Lung (tissue), 11 donors: ENCODE measurements at regions not wholly inside any gene's neighbourhood (a gene's known extent, or its start where the extent isn't known, plus 50 kb on each side); places are given as distances from the start of the nearest gene placed in this dataset.

ENCODE experiments used
- ATAC-seq: fragments of 200-7000 bp; cut with Tn5 transposase; one replicate; pipeline ENCODE4 v1.9.1; 2020; ENCODE audit warnings: moderate number of reproducible peaks; ENCODE audit not compliant: insufficient read depth, low FRiP score
- DNase-seq, 3 donors: peaks; one replicate each; pipeline ENCODE4 v3.0.0-alpha.2; 2013 to 2017
- H3K27ac ChIP-seq, 2 donors: one replicate each; pipeline ENCODE4 v1.5.1; 2013; ENCODE audit warnings: mild to moderate bottlenecking in 2 of 2, moderate library complexity in 2 of 2, control low read depth in 1 of 2, inconsistent platforms in 1 of 2, low read depth in 1 of 2, low read length in 1 of 2
- H3K27me3 ChIP-seq, 3 donors: one replicate each; pipeline ENCODE4 v1.5.1; 2013; ENCODE audit warnings: low read length in 2 of 3; ENCODE audit not compliant: control insufficient read depth in 3 of 3, insufficient read depth in 3 of 3
- H3K36me3 ChIP-seq, 4 donors: one replicate each; pipeline ENCODE4 v1.5.1; 2013; ENCODE audit warnings: low read length in 4 of 4, mild to moderate bottlenecking in 1 of 4, moderate library complexity in 1 of 4; ENCODE audit not compliant: control insufficient read depth in 4 of 4, insufficient read depth in 4 of 4
- H3K4me1 ChIP-seq, 5 donors: one replicate each; pipeline ENCODE4 v1.5.1; 2013; ENCODE audit warnings: low read length in 5 of 5, mild to moderate bottlenecking in 2 of 5, moderate library complexity in 1 of 5; ENCODE audit not compliant: control insufficient read depth in 5 of 5, insufficient read depth in 5 of 5
- H3K4me3 ChIP-seq: one replicate; pipeline ENCODE4 v1.5.1; 2013; ENCODE audit warnings: mild to moderate bottlenecking, control low read depth, moderate library complexity
- H3K9ac ChIP-seq, 2 donors: one replicate each; pipeline ENCODE4 v1.5.1; 2013; ENCODE audit warnings: low read length in 2 of 2, control low read depth in 1 of 2; ENCODE audit not compliant: insufficient read depth in 1 of 2
- H3K9me3 ChIP-seq, 4 donors: one replicate each; pipeline ENCODE4 v1.5.1; 2013; ENCODE audit warnings: low read length in 3 of 4, mild to moderate bottlenecking in 1 of 4, moderate library complexity in 1 of 4; ENCODE audit not compliant: control insufficient read depth in 4 of 4, insufficient read depth in 3 of 4
- WGBS, 2 donors: extraction: QIAGEN DNeasy Blood & Tissue Kit; methylation state at CpG; one replicate each; pipeline ENCODE4 v1.1.7; 2013; 5-methylcytosine and 5-hydroxymethylcytosine counted together
- TF ChIP-seq, protein P1 (sequence below): IDR thresholded peaks from 2 replicates; pipeline ENCODE4 v1.5.1; 2012; ENCODE audit warnings: mild to moderate bottlenecking; ENCODE audit errors: control extremely low read depth, extremely low read depth
- donor health status: control.
- donor health status: control.
- donor health status: Bipolar disorder and iron deficiency.
- donor health status: healthy.
- donor health status: DM: yes; HTN: yes; CAD: no.

DNA sequence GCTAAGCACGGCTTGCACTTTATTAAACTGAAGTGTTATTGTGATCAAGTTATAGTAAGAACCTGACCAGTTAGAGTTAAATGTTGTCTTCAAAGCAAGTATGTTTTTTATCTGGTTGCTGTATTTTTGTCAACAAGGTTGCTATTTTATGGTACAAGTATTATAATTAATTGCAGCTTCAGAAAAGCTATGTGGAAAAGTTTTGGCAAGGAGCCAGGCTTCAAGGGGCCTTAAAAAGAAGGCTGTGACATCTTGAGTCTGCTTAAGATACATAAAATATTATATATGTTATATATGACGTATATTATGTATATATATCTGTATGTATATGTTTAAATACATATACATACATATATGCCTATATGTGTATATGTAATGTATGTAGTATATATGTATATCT is 1461.2 kb upstream of the CDH8 start:
- no peak for ATAC-seq
- 79 to 82% methylated on average over 2 of the region's 2 CpGs for WGBS, 2 donors
- no peak overlapping the region for H3K9ac ChIP-seq
- H3K4me1 ChIP-seq, result no peaks in the 10 kb centered on the region
- H3K36me3 ChIP-seq, result no peaks in the 10 kb centered on the region
- TF ChIP-seq, protein P1, sequence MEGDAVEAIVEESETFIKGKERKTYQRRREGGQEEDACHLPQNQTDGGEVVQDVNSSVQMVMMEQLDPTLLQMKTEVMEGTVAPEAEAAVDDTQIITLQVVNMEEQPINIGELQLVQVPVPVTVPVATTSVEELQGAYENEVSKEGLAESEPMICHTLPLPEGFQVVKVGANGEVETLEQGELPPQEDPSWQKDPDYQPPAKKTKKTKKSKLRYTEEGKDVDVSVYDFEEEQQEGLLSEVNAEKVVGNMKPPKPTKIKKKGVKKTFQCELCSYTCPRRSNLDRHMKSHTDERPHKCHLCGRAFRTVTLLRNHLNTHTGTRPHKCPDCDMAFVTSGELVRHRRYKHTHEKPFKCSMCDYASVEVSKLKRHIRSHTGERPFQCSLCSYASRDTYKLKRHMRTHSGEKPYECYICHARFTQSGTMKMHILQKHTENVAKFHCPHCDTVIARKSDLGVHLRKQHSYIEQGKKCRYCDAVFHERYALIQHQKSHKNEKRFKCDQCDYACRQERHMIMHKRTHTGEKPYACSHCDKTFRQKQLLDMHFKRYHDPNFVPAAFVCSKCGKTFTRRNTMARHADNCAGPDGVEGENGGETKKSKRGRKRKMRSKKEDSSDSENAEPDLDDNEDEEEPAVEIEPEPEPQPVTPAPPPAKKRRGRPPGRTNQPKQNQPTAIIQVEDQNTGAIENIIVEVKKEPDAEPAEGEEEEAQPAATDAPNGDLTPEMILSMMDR, result no peak
- H3K27ac ChIP-seq, result no peak overlapping the region
- H3K4me3 ChIP-seq, result no peak overlapping the region
- no peaks in the 10 kb centered on the region for H3K27me3 ChIP-seq
- H3K9me3 ChIP-seq, result no peaks in the 10 kb centered on the region
- no peak for DNase-seq

DNA sequence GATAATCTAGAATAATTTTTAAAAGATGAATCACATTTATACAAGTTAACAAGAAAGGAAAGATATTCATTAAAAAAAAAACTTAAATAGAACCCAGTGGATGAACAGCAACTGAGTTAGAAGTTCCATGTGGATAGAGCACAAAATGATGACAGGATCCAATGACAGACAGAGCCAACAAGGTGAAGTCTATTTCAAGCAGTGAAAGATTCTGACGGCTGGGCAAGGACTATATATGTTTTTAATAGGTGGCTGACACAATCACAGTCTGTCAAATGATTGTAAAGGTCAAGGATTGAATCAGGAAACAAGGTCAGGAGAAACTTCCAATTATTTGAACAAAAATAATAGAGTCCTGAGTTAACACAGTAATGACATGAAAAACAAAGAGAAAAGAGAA is 1460.0 kb upstream of the CDH8 start:
- Histone ChIP-seq H3K27ac (no peak overlapping the region), H3K27me3 (no peaks in the 10 kb centered on the region), H3K4me3 (no peak overlapping the region), H3K9me3 (no peaks in the 10 kb centered on the region), H3K4me1 (no peaks in the 10 kb centered on the region), H3K9ac (no peak overlapping the region), H3K36me3 (no peaks in the 10 kb centered on the region)
- WGBS, 2 donors, result 54 to 55% methylated on average over 1 of the region's 1 CpG
- no peak for ATAC-seq
- DNase-seq, result no peak
- TF ChIP-seq, protein P1, result no peak

DNA sequence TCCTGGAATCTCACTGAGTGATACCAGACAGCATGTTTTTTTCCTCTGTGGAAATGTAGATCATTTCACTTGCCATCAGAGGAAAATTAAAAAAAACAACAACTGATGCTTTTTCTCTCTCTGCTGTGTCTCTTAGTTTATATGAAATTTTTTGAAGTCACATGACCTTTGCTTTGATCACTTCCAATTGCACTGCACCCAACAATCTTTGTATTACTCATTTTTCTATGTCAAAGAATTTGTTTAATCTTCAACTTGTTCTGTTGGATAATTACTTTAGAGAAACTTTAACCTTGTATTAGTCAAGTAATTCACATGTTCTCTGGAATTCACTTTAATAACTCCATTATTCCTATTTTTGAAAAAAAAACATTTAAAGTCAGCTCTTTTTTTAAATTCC is 1452.7 kb upstream of the CDH8 start:
- Histone ChIP-seq H3K27me3 (no peaks in the 10 kb centered on the region), H3K4me1 (peaks cover 0 to 4% (median 0%) of the 10 kb centered on the region in 5 donors), H3K36me3 (no peaks in the 10 kb centered on the region), H3K4me3 (no peak overlapping the region), H3K9ac (no peak overlapping the region), H3K27ac (no peak overlapping the region), H3K9me3 (no peaks in the 10 kb centered on the region)
- DNase-seq, result no peak
- no peak for ATAC-seq
- TF ChIP-seq, protein P1, result no peak

DNA sequence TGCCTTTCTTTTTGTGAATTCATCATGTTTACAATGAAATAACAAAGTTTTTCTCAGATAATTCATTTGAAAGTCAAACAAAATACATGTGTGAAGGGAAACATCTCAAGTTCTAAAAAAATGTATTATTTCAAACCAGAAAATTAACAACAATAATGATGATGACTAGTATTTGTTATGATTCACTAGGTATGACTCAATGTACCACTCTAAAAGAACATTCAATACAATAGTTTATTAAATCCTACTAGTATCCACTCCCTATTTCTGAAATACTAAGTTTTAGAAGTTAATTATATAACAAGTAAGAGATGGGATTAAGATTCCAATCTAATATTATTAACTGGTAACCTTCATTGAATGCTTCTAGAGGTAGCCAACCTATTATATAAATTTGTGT is 1444.8 kb upstream of the CDH8 start:
- no peak overlapping the region for H3K9ac ChIP-seq
- H3K27me3 ChIP-seq, result no peaks in the 10 kb centered on the region
- no peaks in the 10 kb centered on the region for H3K36me3 ChIP-seq

More for the DNA sequence above, 1444.8 kb upstream of the CDH8 start:
- TF ChIP-seq, protein P1, result no peak
- no peak for ATAC-seq
- no peaks in the 10 kb centered on the region for H3K9me3 ChIP-seq
- H3K4me1 ChIP-seq, result peaks cover 0 to 2% (median 0%) of the 10 kb centered on the region in 5 donors
- no peak overlapping the region for H3K4me3 ChIP-seq
- H3K27ac ChIP-seq, result no peak overlapping the region
- no peak for DNase-seq
